Mesendoderm (in vitro differentiated cells): ENCODE measurements at regions not wholly inside any gene's neighbourhood (a gene's known extent, or its start where the extent isn't known, plus 50 kb on each side); places are given as distances from the start of the nearest gene placed in this dataset.

Source experiments
- DNase-seq: peaks from one replicate; pipeline ENCODE4 v3.0.0; 2013
- H2AK5ac ChIP-seq: 2 replicates; pipeline ENCODE4 v1.6.1; 2013; ENCODE audit warnings: low read length, inconsistent platforms
- H2BK120ac ChIP-seq: 2 replicates; pipeline ENCODE4 v1.6.1; 2013; ENCODE audit warnings: low read depth, mild to moderate bottlenecking, low read length, moderate library complexity, mixed read lengths
- H2BK15ac ChIP-seq: replicated peaks from 2 replicates; pipeline ENCODE4 v1.6.1; 2013; ENCODE audit warnings: low read depth, mild to moderate bottlenecking, moderate library complexity
- H2BK5ac ChIP-seq: 2 replicates; pipeline ENCODE4 v1.6.1; 2013; ENCODE audit warnings: low read length, inconsistent platforms
- H3K18ac ChIP-seq: 2 replicates; pipeline ENCODE4 v1.6.1; 2013; ENCODE audit warnings: mild to moderate bottlenecking, low read length, mixed read lengths
- H3K23ac ChIP-seq: one replicate; pipeline ENCODE4 v1.6.1; 2013; ENCODE audit warnings: low read length
- H3K27ac ChIP-seq: 2 replicates; pipeline ENCODE4 v1.5.1; 2013; ENCODE audit warnings: low read depth, mild to moderate bottlenecking, inconsistent platforms, low read length, moderate library complexity
- H3K27me3 ChIP-seq: 2 replicates; pipeline ENCODE4 v1.6.1; 2013; ENCODE audit warnings: low read length, control low read depth, mild to moderate bottlenecking, inconsistent platforms; ENCODE audit not compliant: insufficient read depth, poor library complexity
- H3K36me3 ChIP-seq: 2 replicates; pipeline ENCODE4 v1.6.1; 2013; ENCODE audit warnings: low read length, inconsistent platforms; ENCODE audit not compliant: control insufficient read depth, insufficient read depth
- H3K4ac ChIP-seq: one replicate; pipeline ENCODE4 v1.6.1; 2013; ENCODE audit warnings: low read depth, mild to moderate bottlenecking, low read length, moderate library complexity
- H3K4me1 ChIP-seq: 2 replicates; pipeline ENCODE4 v1.6.1; 2013; ENCODE audit warnings: low read depth, low read length, inconsistent platforms; ENCODE audit not compliant: control insufficient read depth
- H3K4me2 ChIP-seq: 2 replicates; pipeline ENCODE4 v1.6.1; 2013; ENCODE audit warnings: low read length
- H3K4me3 ChIP-seq: 2 replicates; pipeline ENCODE4 v1.5.1; 2013; ENCODE audit warnings: mild to moderate bottlenecking, low read length
- H3K56ac ChIP-seq: one replicate; pipeline ENCODE4 v1.6.1; 2013; ENCODE audit warnings: low read length
- H3K79me1 ChIP-seq: 2 replicates; pipeline ENCODE4 v1.6.1; 2013; ENCODE audit warnings: low read length, inconsistent platforms
- H3K79me2 ChIP-seq: 2 replicates; pipeline ENCODE4 v1.6.1; 2013; ENCODE audit warnings: mild to moderate bottlenecking, low read length; ENCODE audit not compliant: control insufficient read depth, insufficient read depth
- H3K9ac ChIP-seq: 2 replicates; pipeline ENCODE4 v1.6.1; 2013; ENCODE audit warnings: low read length, inconsistent platforms
- H4K5ac ChIP-seq: one replicate; pipeline ENCODE4 v1.6.1; 2013; ENCODE audit warnings: low read length
- H4K8ac ChIP-seq: one replicate; pipeline ENCODE4 v1.6.1; 2013; ENCODE audit warnings: low read depth, mild to moderate bottlenecking, control low read depth, low read length, moderate library complexity
- WGBS: extraction: QIAGEN DNeasy Blood & Tissue Kit; methylation state at CpG from one replicate; pipeline ENCODE4 v1.1.7; 2013; ENCODE audit warnings: low lambda C conversion rate, missing lambda C conversion rate; ENCODE audit not compliant: insufficient coverage; ENCODE audit errors: extremely low coverage; 5-methylcytosine and 5-hydroxymethylcytosine counted together

DNA sequence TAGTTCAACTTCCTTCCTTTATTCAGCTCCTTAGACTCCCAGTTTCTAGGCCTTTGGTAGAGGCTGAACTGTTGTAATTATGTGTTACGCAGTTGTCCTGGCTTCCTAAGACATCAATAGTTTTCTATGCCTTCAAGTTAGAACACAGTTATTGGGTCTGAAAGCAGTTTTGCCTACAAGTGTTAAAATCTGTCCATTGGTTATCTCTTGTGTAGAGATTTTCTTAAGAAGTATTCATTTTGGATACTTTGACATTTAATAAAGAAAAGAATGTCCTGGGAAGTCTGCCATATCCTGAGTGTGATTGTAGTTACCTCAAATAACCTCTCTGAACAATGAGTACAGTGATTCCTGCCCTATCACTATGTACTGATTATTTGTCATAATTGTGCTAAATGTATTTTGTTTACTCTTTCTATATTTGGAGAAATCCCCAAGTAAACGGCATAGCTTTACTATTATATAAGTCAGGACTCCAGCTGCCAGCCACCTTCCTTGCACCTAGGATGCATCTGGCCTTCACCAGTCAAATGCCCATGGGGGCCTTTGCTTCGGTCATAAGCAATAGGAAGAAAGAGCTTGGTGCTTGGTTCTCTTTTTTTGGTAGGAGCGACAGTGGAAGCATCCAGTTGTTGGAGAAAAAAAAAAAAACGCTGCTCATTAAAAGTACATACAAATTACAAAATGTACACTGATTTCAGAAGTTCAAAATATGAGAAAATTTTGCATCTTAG lies 449.5 kb upstream of the PKDCC start:
- no peaks in the 10 kb centered on the region for H3K79me1 ChIP-seq
- H3K18ac ChIP-seq = no peak overlapping the region
- H3K79me2 ChIP-seq = no peaks in the 10 kb centered on the region
- H3K36me3 ChIP-seq = no peaks in the 10 kb centered on the region
- no peak overlapping the region for H3K56ac ChIP-seq
- no peak overlapping the region for H4K5ac ChIP-seq
- H3K23ac ChIP-seq = no peak overlapping the region
- H3K4ac ChIP-seq = no peak overlapping the region
- H2BK15ac ChIP-seq = no peak overlapping the region
- H4K8ac ChIP-seq = no peak overlapping the region
- no peak overlapping the region for H3K4me2 ChIP-seq
- H2AK5ac ChIP-seq = no peak overlapping the region
- no peak overlapping the region for H3K9ac ChIP-seq
- no peak for DNase-seq
- no peak overlapping the region for H2BK5ac ChIP-seq
- H2BK120ac ChIP-seq = no peak overlapping the region
- no peak overlapping the region for H3K4me3 ChIP-seq
- WGBS = no CpG with 5 or more reads among the region's 5 CpGs
- H3K27me3 ChIP-seq = no peaks in the 10 kb centered on the region
- H3K27ac ChIP-seq = no peak overlapping the region
- H3K4me1 ChIP-seq = no peaks in the 10 kb centered on the region

DNA sequence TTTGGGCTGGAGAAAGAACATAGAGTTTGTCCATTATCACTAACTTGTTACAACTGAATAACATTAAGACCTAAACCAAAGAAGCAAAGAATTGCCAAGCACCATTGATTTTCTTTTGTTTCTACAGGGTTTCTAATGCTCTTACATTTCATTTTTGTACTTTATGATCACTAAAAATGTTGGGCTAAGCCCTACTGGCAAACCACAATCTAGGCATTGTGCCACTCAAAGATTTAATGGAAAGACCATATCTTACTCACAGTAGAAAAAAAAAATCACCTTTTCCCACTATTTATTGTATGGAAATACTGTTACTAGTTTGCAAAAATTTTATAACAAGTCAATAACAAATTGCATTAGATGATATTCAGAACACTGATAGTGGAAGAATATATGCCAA lies 447.4 kb upstream of the PKDCC start:
- no peak for DNase-seq
- Histone ChIP-seq H3K56ac (no peak overlapping the region), H4K5ac (no peak overlapping the region), H3K18ac (no peak overlapping the region), H2BK15ac (no peak overlapping the region), H3K79me2 (no peaks in the 10 kb centered on the region), H2AK5ac (no peak overlapping the region), H3K4me3 (no peak overlapping the region), H3K36me3 (no peaks in the 10 kb centered on the region), H3K9ac (no peak overlapping the region), H2BK5ac (no peak overlapping the region), H3K4ac (no peak overlapping the region), H3K79me1 (no peaks in the 10 kb centered on the region), H3K23ac (no peak overlapping the region), H4K8ac (no peak overlapping the region), H3K27ac (no peak overlapping the region), H2BK120ac (no peak overlapping the region), H3K4me2 (no peak overlapping the region), H3K4me1 (no peaks in the 10 kb centered on the region), H3K27me3 (no peaks in the 10 kb centered on the region)

DNA sequence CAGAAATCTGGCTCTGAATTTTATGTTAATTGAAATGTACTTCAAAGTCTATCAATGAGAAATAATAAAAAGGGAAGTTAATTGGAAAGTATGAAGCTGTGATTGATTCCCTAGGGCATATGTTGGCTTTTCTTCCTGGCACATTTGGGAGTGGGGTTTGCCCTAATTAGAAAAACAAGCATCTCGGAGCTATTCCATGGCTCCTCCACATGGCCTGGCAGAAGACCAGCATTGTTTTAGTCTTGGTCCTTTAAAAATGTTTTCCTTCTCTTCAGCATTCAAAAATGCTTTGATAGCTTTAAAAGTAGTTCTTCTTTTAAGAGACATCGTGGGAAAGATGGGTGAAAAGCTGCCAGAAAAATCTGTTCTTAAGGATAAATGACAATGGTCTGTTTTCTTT lies 445.5 kb upstream of the PKDCC start:
- Histone ChIP-seq H3K27me3 (no peaks in the 10 kb centered on the region), H3K4me2 (no peak overlapping the region), H4K8ac (no peak overlapping the region), H2AK5ac (no peak overlapping the region), H3K27ac (no peak overlapping the region), H3K36me3 (no peaks in the 10 kb centered on the region), H3K79me1 (no peaks in the 10 kb centered on the region), H3K18ac (no peak overlapping the region), H3K4ac (no peak overlapping the region), H3K4me1 (no peaks in the 10 kb centered on the region), H3K23ac (no peak overlapping the region), H2BK120ac (no peak overlapping the region), H4K5ac (no peak overlapping the region), H3K4me3 (no peak overlapping the region), H2BK5ac (no peak overlapping the region), H3K79me2 (no peaks in the 10 kb centered on the region), H3K56ac (no peak overlapping the region), H2BK15ac (no peak overlapping the region), H3K9ac (no peak overlapping the region)
- WGBS = no CpG with 5 or more reads among the region's 2 CpGs
- no peak for DNase-seq

DNA sequence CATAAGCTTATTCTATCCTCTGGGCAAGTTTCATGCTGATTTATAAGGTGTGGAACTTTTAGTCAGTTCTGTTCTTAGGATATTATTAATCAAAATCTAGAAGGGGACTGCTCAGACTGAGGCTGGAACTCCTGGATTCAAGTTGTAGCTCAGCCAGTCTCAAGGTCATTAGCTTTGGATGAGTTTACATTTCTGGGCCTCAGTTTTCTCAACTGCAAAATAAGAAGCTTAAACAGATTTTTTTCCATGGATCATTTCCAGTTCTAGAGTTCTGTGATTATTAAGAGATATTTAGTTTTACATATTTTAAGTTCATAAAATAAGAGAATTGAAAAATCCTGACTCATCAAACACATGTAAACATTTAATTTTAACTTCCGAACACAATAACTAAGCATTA lies 442.5 kb upstream of the PKDCC start:
- H3K4me2 ChIP-seq = no peak overlapping the region
- WGBS = no CpG with 5 or more reads among the region's 1 CpG
- no peak overlapping the region for H2BK120ac ChIP-seq
- H3K79me1 ChIP-seq = no peaks in the 10 kb centered on the region
- no peak overlapping the region for H3K56ac ChIP-seq
- no peaks in the 10 kb centered on the region for H3K79me2 ChIP-seq
- no peak overlapping the region for H3K23ac ChIP-seq
- H4K5ac ChIP-seq = no peak overlapping the region
- H2AK5ac ChIP-seq = no peak overlapping the region
- H3K9ac ChIP-seq = no peak overlapping the region
- H2BK15ac ChIP-seq = no peak overlapping the region
- no peak overlapping the region for H3K18ac ChIP-seq
- no peak overlapping the region for H3K27ac ChIP-seq
- H3K4ac ChIP-seq = no peak overlapping the region
- H3K27me3 ChIP-seq = no peaks in the 10 kb centered on the region
- no peaks in the 10 kb centered on the region for H3K36me3 ChIP-seq
- no peak overlapping the region for H4K8ac ChIP-seq
- H2BK5ac ChIP-seq = no peak overlapping the region
- H3K4me3 ChIP-seq = no peak overlapping the region
- DNase-seq = no peak
- H3K4me1 ChIP-seq = no peaks in the 10 kb centered on the region

DNA sequence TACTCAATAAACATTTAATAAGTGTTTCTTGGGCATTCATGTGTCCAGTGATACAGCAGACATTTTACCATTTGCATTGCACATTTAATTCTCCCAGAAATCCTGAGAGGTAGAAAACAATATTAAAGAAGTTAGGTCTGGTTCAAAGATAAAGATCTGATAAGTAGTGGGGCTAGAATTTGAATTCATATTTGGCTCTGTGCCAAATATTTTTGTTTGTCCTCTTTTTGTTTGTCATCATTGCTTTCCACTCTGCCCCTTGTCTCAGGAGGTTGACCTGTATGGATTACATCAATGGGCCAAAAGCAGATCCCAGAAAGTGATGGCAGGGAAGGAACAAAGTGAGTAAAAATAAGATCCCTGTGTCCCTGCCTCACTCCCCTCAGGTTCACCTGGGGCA lies 441.9 kb upstream of the PKDCC start:
- Histone ChIP-seq H3K23ac (no peak overlapping the region), H2BK5ac (no peak overlapping the region), H3K4ac (no peak overlapping the region), H2BK15ac (no peak overlapping the region), H2BK120ac (no peak overlapping the region), H3K27ac (no peak overlapping the region), H3K56ac (no peak overlapping the region), H3K4me1 (no peaks in the 10 kb centered on the region), H3K79me2 (no peaks in the 10 kb centered on the region), H3K4me2 (no peak overlapping the region), H4K8ac (no peak overlapping the region), H3K4me3 (no peak overlapping the region), H3K36me3 (no peaks in the 10 kb centered on the region), H3K79me1 (no peaks in the 10 kb centered on the region), H3K27me3 (no peaks in the 10 kb centered on the region), H2AK5ac (no peak overlapping the region), H3K18ac (no peak overlapping the region), H3K9ac (no peak overlapping the region), H4K5ac (no peak overlapping the region)
- DNase-seq = no peak

DNA sequence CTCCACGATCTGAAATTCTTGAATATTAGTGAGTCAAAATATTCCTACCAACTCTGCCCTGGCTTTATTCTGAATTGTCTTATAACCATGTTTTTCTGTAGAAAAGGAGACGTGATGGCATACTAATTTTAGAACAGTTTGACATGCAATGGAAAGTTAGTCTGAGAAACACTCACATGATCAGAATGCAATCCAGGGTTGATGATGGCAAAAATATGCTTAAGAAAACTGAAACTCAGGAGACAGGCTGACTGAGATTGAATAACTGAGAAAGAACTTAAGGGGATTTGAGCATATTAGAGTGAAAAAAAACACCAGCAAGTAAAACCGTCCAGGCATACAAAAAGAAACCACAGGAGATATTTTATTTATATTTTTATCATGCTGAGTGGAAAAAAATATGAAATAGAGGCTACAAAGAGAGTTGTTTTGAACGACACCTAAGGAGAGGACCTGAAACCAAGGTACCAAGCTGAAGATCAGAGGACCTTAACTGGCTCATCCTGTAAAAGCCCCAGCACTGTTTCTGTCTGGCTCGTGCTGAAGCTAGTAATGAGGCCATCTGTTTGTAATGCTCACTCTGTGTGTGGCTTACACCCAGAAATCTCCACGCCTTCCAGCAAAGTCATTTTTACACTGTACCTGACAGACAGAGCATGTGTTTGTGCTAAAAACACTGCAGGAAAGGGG lies 437.2 kb upstream of the PKDCC start:
- H2AK5ac ChIP-seq = no peak overlapping the region
- no peak overlapping the region for H3K18ac ChIP-seq
- no peaks in the 10 kb centered on the region for H3K4me1 ChIP-seq
- no peaks in the 10 kb centered on the region for H3K36me3 ChIP-seq
- no peak overlapping the region for H2BK15ac ChIP-seq
- H3K4me3 ChIP-seq = no peak overlapping the region
- no peak overlapping the region for H3K27ac ChIP-seq
- no peak overlapping the region for H2BK120ac ChIP-seq
- H3K79me1 ChIP-seq = no peaks in the 10 kb centered on the region
- no peak overlapping the region for H4K5ac ChIP-seq
- no peak overlapping the region for H3K23ac ChIP-seq
- no CpG with 5 or more reads among the region's 6 CpGs for WGBS
- DNase-seq = no peak
- no peaks in the 10 kb centered on the region for H3K79me2 ChIP-seq
- no peak overlapping the region for H3K4ac ChIP-seq
- H2BK5ac ChIP-seq = no peak overlapping the region
- H3K27me3 ChIP-seq = no peaks in the 10 kb centered on the region
- no peak overlapping the region for H3K4me2 ChIP-seq
- no peak overlapping the region for H4K8ac ChIP-seq
- H3K9ac ChIP-seq = no peak overlapping the region
- H3K56ac ChIP-seq = no peak overlapping the region
